Glutamatergic neuron (in vitro differentiated cells): ENCODE measurements at regions not wholly inside any gene's neighbourhood (a gene's known extent, or its start where the extent isn't known, plus 50 kb on each side); places are given as distances from the start of the nearest gene placed in this dataset.

Source experiments
- DNase-seq: peaks from one replicate; pipeline ENCODE4 v3.0.0; 2022
- H3K27ac Mint-ChIP-seq: one replicate; pipeline ENCODE4 v1.8.0; 2020; ENCODE audit warnings: mild to moderate bottlenecking, mixed read lengths, inconsistent platforms; ENCODE audit not compliant: unreplicated experiment
- H3K27me3 Mint-ChIP-seq: one replicate; pipeline ENCODE4 v1.8.0; 2020; ENCODE audit warnings: mild to moderate bottlenecking, moderate library complexity, mixed read lengths, inconsistent platforms; ENCODE audit not compliant: unreplicated experiment
- H3K36me3 Mint-ChIP-seq: one replicate; pipeline ENCODE4 v1.8.0; 2020; ENCODE audit warnings: mild to moderate bottlenecking, mixed read lengths, inconsistent platforms; ENCODE audit not compliant: unreplicated experiment
- H3K4me1 Mint-ChIP-seq: one replicate; pipeline ENCODE4 v1.8.0; 2020; ENCODE audit warnings: mild to moderate bottlenecking, low read depth, mixed read lengths, inconsistent platforms; ENCODE audit not compliant: unreplicated experiment
- H3K4me3 Mint-ChIP-seq: one replicate; pipeline ENCODE4 v1.8.0; 2020; ENCODE audit warnings: mild to moderate bottlenecking, mixed read lengths, inconsistent platforms; ENCODE audit not compliant: unreplicated experiment
- H3K9me3 Mint-ChIP-seq: one replicate; pipeline ENCODE4 v1.8.0; 2020; ENCODE audit warnings: mild to moderate bottlenecking, moderate library complexity, mixed read lengths, inconsistent platforms; ENCODE audit not compliant: unreplicated experiment
- CTCF ChIP-seq: fragments of 200-600 bp; sonication (generic); IDR thresholded peaks from one replicate; pipeline ENCODE4 v1.5.0; 2021; ENCODE audit not compliant: partially characterized antibody, unreplicated experiment

- no peak for DNase-seq
- Mint-ChIP-seq H3K4me1 (no peaks in the 10 kb centered on the region), H3K36me3 (no peaks in the 10 kb centered on the region), H3K27ac (no peak overlapping the region), H3K9me3 (no peaks in the 10 kb centered on the region), H3K4me3 (no peak overlapping the region), H3K27me3 (no peaks in the 10 kb centered on the region)
- no peak for TF ChIP-seq CTCF
Observed at GRCh38 chr4:162323919-162324318, 160.1 kb upstream of the FSTL5 start.

DNA sequence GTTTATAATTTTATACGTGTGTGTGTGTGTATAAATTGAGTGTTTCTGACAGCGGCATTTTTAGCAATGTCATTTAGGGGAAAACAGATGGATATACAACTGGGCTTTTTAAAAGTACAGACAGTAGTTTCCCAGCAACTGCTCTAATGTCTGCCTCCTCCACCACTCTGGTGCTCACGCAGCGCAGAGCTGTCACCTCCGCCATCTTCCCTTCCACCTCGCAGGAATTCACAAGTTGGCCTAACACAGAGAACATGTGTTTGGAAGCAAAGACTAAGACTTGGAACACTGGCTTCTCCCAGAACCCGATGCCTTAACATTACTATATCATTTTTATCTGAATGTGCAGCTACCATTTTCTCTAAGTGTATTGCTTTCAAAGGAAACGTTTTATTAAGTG is 158.3 kb upstream of the FSTL5 start:
- H3K4me1 Mint-ChIP-seq, result no peaks in the 10 kb centered on the region

GRCh38 chr4:162285753-162286152 is 122.0 kb upstream of the FSTL5 start:
- Mint-ChIP-seq H3K36me3 (no peaks in the 10 kb centered on the region), H3K27me3 (no peaks in the 10 kb centered on the region), H3K27ac (no peak overlapping the region), H3K9me3 (no peaks in the 10 kb centered on the region), H3K4me1 (no peaks in the 10 kb centered on the region), H3K4me3 (no peak overlapping the region)
- no peak for DNase-seq
- TF ChIP-seq CTCF, result no peak

More for the DNA sequence above, 158.3 kb upstream of the FSTL5 start:
- H3K9me3 Mint-ChIP-seq, result no peaks in the 10 kb centered on the region
- H3K27ac Mint-ChIP-seq, result no peak overlapping the region
- no peaks in the 10 kb centered on the region for H3K27me3 Mint-ChIP-seq
- DNase-seq, result no peak
- no peak overlapping the region for H3K4me3 Mint-ChIP-seq
- no peak for TF ChIP-seq CTCF
- no peaks in the 10 kb centered on the region for H3K36me3 Mint-ChIP-seq

DNA sequence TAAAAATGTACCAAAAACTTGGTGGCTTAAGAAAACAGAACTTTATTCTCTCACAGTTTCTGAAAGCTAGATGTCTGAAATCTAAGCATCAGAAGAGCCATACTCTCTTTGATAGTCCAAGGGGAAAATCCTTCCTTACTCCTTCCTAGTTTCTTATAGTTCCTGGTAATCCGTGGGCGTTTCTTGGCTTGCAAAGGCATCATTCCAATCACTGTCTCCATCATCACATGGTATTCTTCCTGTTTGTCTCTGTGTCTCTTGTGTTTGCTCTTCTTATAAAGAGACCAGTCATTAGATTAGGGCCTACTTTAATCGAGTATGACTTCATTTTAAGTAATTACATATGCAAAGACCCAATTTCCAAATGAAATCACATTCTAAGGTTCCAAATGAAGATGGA is 118.9 kb upstream of the FSTL5 start:
- no peak overlapping the region for H3K4me3 Mint-ChIP-seq
- H3K9me3 Mint-ChIP-seq, result no peaks in the 10 kb centered on the region
- no peak overlapping the region for H3K27ac Mint-ChIP-seq
- no peaks in the 10 kb centered on the region for H3K36me3 Mint-ChIP-seq
- no peaks in the 10 kb centered on the region for H3K4me1 Mint-ChIP-seq
- no peaks in the 10 kb centered on the region for H3K27me3 Mint-ChIP-seq
- no peak for DNase-seq
- TF ChIP-seq CTCF, result no peak

DNA sequence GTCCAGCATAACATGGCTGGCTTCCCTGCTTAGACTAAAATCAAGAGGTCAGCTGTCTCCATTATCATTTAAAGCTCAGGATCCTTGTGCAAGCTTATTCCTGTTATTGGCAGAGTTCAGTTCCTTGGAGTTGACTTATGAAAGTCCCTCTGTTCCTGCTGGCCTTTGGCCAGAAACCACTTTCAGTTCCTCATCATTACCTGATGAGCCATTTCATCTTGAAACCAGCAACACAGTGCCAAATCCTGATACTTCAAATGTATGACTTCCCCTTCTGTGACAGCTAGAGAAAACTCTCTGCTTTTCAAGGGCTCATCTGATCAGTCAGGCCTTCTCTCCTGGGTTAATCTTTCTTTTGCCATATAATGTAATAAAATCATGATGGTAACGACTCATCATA is 110.6 kb upstream of the FSTL5 start:
- DNase-seq, result no peak
- no peak overlapping the region for H3K4me3 Mint-ChIP-seq
- no peaks in the 10 kb centered on the region for H3K36me3 Mint-ChIP-seq
- no peak overlapping the region for H3K27ac Mint-ChIP-seq
- no peaks in the 10 kb centered on the region for H3K9me3 Mint-ChIP-seq
- H3K4me1 Mint-ChIP-seq, result no peaks in the 10 kb centered on the region
- no peak for TF ChIP-seq CTCF
- H3K27me3 Mint-ChIP-seq, result no peaks in the 10 kb centered on the region
